HG02642 (cell line): ENCODE measurements at regions not wholly inside any gene's neighbourhood (a gene's known extent, or its start where the extent isn't known, plus 50 kb on each side); places are given as distances from the start of the nearest gene placed in this dataset.

Experiments
- ATAC-seq: cut with Tn5 transposase; IDR thresholded peaks from one replicate; pipeline ENCODE4 v1.9.1; 2021; ENCODE audit warnings: mild to moderate bottlenecking; ENCODE audit not compliant: unreplicated experiment, poor library complexity

DNA sequence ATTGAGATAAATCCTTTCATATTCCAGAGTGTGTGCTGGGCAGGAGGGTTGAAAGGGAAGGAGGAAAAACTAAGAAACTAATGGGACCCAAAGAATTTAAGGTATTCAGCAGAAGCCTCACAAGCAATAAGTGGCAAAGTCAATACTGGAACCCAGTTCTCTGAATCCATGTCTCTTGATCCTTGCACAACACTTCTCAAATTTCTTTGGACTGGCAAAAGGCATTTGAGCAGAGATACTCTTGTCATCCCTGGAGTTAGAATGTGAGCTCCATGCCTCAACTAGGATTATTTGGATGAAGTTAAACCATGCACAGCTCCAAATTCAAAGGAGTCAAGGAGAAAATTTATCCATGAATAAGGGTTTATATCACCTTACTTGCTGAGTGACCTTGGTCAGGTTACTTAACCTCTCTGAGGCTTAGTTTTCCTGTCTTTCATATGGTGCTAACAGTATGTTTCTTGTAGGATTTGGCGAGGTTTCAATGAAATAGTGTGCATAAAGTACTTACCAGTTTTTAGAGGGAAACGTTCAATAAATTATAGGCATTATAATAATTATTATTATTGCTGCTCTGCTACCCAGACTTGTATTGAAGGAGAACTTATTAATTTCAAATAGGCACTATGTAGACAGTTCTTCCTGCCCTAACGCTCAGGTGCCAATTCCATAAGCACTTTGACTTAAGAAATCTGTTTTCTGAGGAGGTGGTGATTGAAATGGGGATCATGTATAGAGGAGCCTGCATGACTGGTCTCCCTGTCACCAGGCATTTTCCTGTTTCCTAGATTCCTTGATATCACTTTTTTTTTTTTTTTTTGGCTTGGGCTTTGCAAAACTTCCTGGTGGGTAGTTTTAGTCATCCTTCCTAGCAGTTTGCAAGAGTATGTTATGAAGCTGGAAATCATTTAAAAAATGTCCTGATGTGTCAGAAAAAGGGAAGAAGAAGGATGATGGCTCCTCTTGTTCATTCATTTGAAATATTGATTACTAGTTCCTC is 125.0 kb upstream of the JUN start:
- no peak for ATAC-seq

DNA sequence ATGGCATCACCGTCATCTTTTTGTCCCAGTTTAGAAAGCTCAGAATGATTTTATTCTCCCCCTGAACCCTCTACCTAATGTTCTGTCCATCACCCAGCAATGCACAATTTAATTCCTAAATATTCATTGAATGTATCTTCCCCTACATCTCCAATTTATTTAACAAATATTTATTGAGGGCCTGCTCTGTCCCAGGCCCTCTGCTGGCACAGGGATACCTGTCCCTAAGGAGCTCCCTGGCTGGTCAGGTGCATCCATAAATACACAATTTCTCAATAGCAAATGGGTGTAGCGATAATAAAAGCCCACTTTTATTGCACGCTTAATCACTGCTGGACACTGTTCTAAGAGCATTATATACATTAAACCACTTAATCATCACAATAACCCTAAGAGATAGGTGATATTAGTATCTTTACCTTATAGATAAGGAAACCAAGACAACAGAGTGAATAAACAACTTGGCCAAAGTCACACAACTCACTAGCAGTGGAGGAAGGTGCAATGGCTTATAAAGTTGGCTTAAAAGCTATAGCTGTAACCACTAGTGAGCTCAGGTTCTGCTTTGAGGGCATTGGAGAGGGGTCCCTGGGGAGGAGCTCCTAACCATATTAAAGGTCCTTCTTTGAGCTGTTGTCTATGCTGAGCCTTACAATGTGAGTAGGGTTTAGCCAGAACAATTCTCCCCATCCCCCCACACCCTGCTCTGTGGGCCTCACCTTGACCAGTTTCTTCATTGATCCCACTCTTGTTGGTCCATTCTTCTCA is 126.3 kb upstream of the JUN start:
- no peak for ATAC-seq

DNA sequence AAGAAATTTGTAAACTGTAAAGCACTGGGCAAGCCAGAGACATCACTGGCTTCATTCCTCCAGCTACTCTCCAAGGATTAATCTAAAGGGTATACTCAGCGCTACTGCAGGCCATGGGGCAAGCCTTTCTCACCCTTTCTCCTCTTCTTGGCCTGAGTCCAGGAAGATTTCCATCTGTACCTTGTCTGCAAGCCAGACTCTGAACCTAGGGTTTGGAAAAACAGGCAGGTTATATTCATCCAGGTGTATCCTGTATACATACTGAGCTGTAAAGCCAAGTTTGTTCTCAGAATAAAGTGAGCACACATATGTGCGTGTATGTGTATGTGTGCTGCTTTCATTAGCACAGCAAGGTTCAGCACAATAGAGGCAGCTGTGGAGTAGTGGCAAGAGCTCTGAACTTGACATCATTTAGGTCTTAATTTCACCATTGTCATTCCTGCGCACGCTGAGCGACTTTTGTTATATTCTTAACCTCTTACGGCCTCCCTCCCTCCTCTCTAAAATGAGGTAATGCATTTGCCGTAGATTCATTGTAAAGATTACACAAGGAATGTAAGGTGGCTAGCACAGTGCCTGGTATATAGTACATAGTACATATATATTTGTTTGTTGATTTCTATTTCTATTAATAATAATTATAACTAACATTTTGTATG is 128.1 kb upstream of the JUN start:
- no peak for ATAC-seq

DNA sequence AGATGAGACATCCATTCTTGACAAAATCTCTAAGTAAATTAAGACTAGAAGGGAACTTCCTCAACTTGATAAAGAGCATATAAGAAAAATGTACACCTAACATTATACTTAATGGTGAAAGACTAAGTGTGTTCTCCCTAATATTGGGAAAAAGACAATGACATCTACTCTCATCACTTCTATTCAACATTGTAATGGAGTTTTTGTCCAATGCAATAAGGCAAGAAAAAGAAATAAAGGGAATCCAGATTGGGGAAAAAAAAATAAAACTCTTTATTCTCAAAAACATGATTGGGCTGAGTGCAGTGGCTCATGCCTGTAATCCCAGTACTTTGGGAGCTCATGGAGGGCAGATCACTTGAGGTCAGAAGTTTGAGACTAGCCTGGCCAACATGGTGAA is 131.1 kb upstream of the JUN start:
- ATAC-seq = no peak

DNA sequence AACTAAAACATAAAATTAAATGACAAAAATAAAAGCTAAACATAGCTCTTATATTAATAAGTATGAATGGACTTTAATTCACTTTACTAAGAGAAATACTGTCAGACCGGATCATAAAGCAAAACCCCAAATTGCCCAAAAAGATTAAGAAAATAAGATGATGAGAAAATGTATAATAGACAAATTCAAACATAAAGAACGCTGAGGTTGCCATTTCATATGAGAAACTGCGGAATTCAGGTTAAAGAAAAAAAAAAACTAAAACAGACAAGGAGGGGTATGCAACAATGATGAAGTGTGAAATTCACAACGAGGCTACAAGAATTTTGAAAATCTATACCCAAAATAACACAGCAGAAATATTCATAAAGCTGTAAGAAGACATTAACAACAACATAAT is 133.6 kb upstream of the JUN start:
- no peak for ATAC-seq

DNA sequence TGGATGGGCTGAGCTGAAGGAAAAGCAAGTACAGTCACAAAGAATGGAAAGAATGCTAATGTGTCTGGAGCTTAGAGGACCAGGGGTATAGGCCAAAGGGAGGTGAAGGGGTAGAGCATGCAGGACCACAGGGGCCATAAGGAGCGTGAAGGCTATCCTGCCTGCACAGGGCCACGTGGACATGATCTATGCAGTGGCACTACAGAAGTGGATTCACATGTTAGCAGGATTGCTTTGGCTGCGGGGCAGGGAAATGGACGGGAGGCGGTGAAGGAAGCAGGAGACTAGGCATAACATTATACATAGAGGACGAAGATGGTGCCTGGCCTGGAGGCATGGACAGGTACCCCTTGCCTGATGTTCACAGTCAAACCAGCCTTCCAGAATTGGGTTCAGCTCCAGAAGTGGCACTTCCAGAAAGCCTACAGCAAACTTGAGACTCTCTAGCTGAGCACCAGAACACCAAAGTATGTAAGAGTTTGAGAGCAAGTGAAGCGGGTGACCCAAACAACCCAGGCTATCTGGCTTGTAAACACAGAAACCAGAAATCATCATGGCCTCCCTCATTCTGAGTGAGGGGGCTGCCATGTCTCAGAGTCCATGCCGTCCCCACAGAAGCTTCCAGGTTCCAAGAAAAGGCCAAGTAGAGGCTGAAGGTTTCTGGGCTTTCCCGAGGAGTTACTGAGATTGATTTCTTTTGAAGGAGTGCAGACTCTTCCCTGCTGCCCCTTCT is 135.5 kb upstream of the JUN start:
- no peak for ATAC-seq

DNA sequence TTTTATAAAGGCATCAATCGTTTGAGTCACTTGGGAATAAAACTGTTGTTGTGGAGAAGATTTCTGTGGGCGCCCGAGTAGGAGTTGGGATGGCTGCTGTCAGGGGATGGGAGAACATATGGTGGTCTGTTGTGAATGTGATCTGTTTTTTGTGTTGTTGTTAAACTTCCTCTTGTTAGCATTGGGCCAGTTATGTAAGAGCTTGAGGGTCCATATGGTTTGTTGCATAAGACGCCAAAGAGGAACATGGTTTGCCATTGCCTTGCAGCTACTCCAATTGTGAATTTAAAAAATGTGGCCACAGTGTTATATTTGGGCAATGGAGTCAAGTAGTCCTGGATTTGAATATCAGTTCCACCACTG is 136.1 kb upstream of the JUN start:
- ATAC-seq = no peak

DNA sequence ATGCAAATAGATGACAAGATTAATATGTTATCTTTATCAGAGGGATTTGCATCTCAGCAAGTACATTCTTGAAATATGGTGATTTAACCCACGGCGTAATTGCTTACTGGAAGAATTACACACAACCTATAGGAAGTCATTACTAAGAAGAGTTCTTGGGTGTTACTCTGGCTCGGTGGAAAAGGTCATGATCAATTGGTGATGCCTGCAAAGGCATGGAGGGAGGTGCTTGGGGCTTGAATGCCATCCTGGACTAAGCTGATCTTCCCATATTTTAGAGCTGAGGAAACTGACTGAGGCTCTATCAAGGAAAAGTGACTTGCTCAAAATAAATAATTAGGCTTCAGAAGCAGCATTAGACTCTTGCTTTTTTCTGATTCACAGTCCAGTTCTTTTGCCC is 137.5 kb upstream of the JUN start:
- ATAC-seq = no peak

DNA sequence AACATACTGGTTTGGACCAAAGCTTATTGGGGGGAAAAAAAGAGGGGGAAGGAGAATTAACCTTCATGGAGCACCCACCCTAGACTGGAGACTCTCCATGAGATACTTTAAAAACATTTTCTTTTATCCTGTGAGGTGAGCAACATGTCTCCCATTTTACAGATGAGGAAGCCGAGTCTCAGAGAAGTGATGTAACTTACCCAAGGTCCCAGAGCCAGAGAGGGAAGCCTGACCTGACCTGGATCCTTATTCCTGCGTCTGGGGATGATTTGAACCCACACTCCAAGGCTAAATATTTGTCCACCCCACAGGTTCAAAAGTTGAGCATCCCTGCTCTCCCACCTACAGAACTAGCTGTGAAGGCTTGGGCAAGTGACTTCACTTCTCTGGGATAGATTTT is 137.9 kb upstream of the JUN start:
- no peak for ATAC-seq

DNA sequence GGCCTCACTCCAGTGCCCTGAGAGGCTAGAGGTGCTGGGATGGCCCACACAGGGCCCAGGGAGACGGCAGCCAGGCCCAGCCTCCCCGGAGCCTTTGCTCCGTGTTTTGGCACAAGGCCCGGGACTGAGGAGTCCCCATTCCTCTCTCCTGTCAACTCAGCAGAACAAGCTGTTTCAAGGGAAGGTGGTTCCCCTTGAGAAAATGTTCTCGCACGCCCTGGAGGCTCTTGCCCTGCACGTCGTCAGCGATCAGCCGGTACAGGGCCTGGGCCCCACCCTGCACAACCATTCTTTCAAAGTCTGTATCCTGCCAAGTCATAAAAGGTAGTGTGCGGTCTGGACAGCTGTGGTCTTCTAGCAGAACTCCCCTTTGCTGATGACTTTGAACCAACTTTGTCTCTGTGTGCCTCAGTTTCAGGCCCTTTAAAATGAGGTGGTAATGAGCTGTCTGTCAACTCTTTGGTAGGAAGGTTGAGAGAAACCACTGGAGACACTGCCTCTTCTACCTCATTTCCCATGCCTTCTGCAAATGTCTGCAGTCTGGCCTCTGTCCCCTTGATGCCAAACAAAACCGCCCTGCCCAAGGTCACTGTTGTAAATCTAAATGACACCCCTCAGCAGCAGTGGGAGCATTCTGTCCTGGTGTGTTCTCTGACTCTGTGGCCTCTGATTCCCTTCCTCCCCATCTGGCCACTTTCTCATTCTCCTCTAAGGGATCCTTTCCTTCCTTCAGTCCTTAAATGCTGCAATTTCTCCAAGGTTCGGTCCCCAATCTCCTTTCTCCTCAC is 138.6 kb upstream of the JUN start:
- ATAC-seq = peak; percentile 95

DNA sequence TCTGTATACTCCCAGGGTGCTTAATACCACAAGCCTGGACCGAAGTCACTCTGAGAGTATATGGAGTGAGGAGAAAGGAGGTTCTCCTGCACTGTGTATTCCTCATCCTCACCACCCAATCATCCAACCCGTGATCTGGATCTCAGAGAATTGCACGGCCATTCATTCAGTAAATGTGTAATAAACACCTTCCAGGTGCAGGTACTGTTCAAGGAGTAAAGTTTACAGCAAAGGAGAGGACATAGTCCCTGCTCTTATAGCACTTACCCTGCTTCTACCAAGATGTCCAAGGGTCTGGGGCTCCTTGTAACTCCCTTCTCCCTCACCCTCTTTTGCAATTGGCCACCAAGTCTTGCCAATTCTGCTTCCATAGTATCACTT is 139.2 kb upstream of the JUN start:
- ATAC-seq = no peak

DNA sequence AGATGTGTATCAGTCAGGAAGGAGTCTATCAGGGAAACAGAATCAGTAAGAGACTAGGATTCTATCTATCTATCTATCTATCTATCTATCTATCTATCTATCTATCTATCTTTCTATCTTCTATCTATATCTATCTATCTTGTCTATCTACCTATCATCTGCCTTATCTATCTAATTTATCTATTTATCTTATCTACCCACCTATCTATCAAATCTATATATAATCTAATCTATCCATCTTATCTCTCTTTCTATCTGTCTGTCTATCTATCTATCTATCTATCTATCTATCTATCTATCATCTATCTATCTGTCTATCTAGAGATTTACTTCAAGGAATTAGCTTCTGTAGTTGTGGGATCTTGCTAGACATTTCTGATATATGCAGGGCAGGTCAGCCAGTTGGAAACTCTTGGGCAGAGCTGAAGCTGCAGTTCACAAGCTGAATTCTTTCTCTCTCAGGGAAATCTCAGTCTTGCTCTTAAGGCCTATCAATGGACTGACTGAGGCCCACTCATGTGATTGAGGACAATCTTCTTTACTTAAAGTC is 140.2 kb upstream of the JUN start:
- ATAC-seq = no peak

DNA sequence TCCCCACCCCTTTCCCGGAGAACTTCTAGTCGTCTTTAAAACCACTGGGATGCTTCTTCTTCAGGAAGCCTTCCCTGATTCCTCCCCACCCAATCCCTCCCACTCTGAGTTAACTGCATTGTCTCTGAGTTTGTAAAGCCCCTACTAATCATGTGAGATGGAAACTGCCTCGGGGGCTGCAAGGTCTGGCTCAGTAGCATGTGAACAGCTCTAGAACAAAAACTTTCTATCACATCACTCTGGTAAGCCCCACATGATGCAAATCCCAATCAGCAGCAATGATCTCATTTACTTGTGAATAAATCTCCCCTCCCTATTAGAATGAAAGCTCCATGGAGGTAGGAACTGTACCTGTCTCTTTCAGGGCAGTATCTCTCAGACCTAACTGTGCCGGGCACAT is 141.0 kb upstream of the JUN start:
- no peak for ATAC-seq

DNA sequence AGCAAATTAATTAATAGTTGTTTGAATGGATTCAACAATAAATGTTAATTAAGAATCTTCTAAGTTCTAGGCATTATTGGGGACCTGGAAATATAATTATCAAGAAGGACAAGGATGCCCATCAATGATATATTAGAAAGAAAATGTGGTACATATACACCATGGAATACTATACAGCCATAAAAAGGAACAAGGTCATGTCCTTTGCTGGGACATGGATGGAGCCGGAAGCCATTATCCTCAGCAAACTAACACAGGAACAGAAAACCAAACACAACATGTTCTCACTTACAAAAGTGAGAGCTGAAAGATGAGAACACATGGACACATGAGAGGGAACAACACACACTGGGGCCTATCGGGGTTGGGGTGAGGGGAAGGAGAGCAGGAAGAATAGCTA is 141.4 kb upstream of the JUN start:
- ATAC-seq = no peak

DNA sequence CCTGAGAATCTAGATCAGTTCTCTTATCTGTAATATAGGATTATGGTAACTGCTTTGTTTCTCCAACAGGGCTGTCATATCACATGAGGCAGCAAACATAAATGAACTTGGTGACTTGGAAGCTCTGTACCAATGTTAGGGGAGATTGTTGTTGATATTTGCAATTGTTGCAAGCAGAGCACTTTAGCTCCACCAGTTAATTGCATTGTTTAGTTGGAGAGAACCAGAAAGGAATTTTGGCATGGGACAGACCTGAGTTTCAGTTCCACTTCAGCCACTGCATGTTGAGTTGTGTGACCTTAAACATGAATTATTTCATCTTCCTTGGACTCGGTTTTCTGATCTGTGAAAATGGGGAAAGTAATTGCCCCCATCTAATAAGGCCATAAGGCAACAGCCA is 142.3 kb upstream of the JUN start:
- no peak for ATAC-seq

DNA sequence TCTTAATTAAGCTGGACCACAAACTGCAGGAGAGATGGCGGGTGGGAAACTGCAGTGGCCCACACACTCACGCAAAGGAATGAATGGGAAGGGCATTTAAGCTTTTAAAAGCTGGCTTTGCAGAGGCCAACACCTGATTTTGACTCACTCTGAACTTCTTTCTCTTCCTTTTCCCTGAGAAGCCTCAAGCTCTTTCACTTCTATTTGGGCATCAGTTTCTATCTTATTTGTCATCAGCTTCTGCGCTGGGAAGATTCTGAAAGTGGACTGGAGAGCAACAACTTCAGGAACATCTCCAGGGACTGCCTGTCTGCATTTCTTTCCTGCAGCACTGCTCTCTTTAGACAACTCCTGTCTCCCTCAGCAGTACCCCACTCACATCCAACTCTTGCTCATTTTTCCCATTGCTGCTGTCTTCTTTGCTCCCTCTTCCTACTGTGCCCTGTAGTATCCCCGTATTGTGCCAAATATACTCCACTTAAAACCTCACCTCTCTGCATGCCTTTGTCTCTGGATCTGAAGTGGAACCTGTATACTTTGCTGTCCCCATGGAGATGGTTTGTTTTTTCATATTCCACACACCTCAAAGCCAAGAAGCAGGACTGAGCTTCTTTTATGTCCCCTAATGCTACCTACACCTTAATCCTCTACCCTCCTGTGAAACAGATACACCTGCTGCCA is 143.3 kb upstream of the JUN start:
- no peak for ATAC-seq

DNA sequence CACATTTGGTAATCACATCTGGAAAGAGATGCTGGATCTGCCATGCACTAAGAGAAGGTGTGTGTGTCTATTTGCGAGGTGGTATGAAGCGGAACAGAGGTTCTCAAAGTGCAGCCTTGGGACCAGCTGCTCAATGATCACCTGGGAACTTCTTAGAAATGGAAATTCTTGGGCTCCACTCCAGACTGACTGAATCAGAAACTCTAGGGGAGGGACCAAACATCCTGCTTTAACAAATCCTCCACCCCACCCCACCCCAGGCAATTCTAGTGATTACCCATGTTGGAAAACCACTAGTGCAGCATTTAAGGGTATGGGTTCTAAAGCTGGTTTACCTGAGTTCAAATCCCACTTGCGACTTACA is 143.9 kb upstream of the JUN start:
- no peak for ATAC-seq

DNA sequence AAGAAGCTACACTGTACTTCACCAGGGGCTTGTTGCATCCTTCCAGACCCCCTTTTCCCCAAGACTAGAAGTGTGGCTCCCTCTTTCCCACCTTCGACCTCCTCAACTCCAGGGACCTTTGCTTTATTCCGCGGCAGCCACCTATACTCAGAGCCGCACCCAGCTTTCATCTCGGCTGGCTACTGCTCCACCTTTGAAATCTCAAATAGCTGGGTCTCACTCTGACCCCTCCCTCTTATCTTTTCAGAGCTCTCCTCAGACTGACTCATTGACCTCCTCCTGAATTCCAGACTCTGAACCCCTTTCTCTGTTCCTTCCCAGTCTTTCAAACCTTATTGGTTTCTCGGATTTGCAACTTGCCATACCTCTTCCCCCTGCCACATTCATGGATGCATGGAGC is 144.7 kb upstream of the JUN start:
- no peak for ATAC-seq
